HG03095 (cell line): ENCODE measurements at regions not wholly inside any gene's neighbourhood (a gene's known extent, or its start where the extent isn't known, plus 50 kb on each side); places are given as distances from the start of the nearest gene placed in this dataset.

Experiments used
- ATAC-seq: cut with Tn5 transposase; IDR thresholded peaks from one replicate; pipeline ENCODE4 v1.9.1; 2021; ENCODE audit warnings: moderate library complexity; ENCODE audit not compliant: unreplicated experiment

DNA sequence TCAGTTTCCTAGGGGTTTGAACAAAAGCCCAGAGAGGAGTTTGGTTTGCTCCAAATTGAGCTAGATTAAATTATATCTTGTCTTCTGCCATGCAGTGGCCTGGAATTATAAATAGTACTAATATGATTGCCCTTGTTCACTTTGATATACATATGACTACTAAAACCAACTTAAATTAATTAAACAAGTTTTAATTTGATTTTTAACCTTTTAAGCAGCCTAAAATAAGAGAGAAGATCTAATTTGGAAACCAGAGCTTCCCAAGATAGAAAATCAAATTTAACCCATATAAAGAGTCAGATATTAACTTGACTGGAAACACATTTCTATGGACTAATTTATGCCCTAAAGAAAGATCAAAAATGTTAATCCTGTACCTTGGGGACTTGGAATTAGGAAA lies 444.5 kb upstream of the SLC8A1 start:
- no peak for ATAC-seq

DNA sequence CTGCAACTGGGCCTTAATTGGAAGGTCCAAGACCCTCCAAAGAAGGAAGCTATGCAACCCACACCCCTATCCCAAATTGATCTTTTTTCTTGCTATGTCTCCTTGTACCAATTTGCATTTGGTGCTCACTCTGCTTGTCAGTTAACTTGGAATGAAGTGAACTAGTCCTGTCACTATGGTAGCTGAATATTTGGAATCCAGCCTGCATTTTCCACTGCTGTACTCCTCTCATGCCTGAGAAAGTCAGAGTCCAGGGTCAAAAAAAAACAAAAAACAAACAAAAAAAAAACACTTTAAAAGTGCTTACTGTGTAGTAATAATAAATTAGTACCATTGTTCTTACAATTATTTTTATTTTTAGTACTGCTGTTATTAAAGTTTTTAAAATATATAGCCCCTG lies 462.8 kb upstream of the SLC8A1 start:
- no peak for ATAC-seq

DNA sequence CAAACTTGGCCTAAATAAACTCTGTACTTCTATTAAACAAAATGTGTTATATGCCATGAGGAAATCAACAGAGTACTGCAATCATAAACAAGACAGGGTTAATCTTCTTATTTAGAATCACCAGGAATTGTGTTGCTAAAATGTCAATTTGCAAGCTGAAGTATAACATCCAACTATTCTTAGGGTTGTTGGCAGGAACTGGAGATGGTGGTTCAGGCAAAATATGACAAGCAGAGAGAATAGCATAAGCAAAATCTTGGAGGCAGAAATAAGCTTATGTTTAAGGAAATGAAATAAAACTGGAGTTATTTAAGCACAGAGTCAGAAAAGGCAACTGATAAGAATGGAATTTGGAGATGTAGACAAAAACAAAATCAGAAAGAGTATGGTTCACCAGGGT lies 463.8 kb upstream of the SLC8A1 start:
- ATAC-seq, result no peak

DNA sequence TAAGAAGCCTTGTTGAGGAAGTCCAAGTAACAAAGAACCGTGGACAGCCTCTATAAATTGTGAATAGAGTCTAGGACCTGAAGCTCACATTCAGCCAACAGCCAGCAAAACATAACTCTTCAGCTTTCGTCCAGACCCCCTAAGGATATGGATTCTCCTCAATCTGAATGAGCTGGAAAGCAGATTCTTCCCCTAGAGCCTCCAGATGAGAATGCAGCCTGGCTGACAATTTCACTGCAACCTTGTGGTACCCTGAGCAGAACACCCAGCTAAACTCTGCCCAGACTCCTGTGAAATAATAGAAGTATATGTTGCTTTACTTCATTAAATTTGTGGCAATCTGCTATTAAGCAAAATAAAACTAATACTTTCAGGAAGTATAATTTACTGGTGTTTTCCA lies 483.5 kb upstream of the SLC8A1 start:
- ATAC-seq, result no peak

DNA sequence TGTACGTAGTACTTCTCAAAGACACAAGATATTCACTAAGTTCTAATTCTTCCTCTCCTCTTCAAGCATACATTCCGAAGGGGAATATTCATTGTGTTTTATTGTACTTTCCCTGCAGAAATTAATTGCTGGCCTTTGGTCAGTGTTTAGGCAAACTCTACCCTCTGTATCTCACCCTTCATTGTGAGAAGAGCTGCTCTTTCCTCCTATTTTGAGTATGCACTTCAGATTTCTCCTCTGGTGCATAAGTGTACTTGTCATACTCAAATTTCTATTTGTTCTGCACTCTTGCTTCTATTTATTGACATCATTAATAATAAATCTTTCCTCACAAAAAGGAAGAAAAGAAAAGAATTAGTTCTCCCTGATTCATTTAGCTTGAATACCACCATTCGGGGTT lies 485.4 kb upstream of the SLC8A1 start:
- ATAC-seq, result no peak

DNA sequence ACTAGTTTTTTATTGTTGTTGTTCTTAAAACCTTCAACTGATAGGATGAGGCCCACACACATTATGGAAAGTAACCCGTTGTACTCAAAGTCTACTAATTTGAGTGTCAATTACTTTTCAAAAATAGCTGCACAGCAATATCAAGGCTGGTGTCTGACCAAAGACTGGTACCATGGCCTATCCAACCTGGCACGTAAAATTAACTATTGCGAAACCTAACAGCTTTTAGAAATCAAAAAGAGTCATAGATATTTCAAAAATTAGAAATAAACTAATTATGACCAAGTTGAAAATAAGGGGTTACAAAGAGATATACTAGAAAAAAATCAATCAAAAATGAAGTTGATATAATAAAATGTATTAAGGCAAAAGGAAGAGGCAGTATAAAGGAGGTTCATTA lies 501.5 kb upstream of the SLC8A1 start:
- no peak for ATAC-seq

DNA sequence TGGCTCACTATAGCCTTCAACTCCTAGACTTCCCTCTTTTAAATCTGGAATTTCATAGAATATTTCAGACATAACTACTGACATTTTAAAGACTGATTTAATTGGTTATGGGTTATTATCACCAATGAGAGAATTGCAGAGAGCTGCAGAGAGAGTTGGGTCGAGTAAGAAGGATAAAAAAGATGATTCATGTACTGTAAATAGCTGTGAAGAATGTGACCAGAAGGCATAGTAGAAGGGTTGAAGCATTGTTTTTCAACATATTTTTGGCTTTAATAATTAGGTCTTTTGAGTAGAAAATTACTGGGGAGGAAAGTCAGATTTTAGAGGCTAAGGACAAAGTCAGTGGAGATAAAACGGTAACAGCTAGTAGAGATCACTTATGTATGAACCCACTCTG lies 503.2 kb upstream of the SLC8A1 start:
- no peak for ATAC-seq

DNA sequence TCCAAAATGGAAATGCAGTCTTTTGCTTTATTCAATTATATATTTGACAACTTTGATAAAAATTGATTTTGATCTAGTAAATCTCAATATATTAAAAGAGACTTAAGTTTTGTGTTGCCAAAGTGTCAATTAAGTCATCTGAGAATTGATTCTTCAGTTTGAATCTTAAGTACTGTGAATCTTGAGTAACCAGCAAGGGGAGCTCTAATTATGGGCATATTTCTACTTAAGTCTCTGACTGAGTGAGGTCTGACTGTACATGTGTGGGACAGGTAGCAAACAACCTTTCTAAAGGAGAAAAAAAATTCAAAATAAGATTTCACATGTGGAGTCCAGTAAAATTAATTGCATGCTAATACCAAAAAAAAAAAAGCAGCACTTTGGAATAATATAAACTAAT lies 503.7 kb upstream of the SLC8A1 start:
- no peak for ATAC-seq

DNA sequence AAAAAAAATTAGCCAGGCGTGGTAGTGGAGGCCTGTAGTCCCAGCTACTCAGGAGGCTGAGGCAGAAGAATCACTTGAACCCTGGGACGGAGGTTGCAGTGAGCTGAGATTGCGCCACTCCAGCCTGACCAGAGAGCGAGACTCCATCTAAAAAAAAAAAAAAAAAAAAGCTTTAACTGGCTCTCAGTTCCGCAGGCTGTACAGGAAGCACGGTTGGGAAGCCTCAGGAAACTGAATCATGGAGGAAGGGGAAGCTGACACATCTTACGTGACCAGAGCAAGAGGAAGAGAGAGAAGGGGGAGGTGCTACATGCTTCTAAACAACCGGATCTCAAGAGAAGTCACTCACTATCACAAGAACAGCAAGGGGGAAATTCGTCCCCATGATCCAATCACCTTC lies 505.6 kb upstream of the SLC8A1 start:
- ATAC-seq, result no peak

DNA sequence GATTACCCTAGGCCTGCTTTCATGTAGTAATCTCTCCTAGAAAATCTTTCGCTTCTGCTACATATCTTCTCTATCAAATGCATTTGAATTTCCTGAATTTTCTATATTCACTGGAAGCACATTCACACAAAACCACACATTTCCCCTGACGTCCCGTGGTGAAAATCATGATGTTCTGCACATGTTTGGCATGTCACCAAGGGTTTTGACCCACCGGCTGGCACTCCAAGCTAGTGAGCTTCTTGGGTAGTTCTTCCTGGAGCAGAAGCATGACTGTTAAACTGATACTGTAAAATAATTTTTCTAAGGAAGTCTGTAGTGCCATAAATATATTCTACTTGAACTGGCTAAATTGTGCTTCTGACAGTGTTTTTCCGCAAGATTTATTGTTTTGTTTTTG lies 510.1 kb upstream of the SLC8A1 start:
- ATAC-seq, result no peak

DNA sequence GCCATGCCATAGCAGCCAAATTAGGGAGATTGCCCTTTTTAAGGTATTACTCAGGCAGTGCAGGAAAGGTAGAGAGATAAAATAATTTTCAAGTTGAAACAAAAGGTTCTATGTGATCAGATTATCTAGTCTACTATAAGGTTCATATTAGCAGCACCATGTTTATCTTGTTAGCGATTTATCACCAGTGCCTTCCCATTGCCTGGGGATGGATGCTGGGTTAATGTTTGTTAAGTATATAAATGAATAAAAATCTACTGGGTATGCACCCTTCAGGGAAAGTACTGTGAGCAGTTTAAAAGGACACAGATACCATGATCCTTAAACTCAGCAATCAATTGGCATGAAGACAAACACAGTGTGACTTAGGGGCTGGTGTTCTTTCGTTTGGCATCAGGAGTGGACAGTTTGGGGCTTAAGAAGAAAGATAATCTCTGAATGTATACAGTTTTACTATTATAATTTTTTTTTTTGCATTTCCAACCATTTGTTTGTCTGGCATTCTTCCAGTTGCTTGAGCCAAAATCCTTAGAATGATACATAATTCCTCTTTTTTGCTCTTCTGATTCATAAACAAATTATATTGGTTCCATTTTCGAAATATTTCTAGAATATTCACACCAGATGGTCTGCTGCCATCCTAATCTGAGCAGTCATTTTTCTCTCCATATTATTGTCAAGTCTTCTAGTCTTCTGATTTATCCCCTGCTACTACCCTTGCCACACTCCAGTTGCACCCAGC lies 512.8 kb upstream of the SLC8A1 start:
- ATAC-seq, result no peak

DNA sequence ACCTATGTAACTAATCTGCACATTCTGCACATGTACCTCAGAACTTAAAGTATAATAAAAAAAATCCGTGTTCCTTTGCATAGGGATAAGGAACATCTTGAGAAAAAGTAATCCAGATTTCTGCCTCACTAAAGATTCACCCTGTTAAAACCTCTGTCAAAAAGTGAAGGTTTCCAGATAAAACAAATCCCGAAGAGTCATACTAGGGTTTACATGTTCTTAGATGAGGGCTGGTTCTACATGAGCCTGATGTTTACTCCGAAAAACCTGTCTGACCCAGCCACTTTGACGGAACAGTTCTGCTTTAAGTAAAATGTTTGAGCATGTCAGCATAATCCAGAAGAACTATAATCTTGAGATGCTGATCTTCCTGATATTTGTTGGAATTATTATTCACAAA lies 515.6 kb upstream of the SLC8A1 start:
- ATAC-seq, result no peak

DNA sequence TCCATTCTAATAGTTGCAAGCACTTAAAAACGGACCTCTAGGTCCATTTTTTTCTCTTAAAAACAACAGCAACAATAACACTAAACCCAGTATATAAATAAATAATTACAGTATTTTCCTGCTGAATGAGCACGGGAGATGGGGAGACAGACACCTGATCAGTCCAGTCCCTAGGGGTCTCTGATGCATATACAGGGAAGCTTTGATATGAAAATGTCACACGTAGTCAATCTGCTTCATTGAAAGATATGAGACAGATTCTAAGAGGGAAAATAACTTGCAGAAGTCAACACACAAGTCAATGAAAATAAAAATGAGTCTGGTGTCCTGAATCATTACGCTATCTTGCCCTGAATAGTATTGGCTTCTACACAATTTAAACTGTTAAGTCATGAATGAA lies 523.3 kb upstream of the SLC8A1 start:
- no peak for ATAC-seq

DNA sequence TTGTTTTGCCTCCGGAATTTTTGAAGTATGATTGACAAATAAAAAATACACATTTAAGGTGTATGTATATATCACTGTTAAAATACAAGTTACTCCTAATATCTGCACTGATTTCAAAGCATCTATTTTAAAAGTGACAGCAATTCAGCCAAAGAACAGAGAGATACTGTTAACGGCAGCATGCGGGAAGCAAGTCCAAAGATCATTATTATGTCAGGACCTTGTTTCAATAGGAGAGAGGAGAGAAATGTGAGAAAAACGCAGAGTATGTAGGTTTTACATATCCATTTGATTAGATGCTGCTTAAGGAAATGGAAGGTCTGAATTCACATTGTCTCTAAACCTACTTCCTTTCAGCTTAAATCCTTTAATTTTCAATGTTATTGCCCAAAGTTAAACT lies 545.5 kb upstream of the SLC8A1 start:
- ATAC-seq, result no peak

DNA sequence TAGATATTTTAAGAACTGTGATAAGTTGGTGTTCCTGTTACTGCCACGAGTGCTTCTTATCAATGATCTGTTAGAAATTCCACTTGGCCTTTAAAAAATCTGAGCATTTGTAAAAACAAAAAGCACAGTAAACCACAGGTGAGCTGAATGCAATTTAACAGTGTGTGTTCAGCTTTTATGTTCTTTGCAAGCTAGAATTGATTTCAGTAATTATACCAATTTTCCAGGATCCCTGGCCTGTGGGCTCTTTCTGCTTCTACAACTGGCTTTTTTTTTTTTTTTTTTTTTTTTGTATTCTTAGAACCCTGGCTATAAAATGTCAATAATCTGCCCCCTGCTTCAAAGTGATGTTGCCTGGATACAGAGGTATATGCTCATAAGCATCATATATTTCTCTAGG lies 548.5 kb upstream of the SLC8A1 start:
- ATAC-seq, result no peak

DNA sequence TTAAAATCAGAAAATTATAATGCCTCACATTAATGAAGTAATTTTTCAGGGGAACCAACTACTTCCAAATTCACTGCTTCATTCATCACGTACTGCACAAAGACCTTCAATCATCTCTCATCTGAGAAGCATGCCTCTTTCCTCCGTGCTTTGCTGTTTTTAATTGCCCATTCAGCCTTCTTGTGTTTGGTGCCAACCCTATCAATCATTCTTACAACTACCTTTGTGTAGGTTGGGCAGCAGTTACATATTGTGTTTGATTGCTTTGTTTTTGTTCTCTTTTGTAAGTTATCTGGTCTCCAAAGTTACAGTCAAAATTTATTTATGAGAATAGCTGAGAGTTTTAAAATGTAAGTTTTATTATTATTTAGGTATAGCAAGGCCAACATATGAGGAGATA lies 549.0 kb upstream of the SLC8A1 start:
- ATAC-seq, result no peak

DNA sequence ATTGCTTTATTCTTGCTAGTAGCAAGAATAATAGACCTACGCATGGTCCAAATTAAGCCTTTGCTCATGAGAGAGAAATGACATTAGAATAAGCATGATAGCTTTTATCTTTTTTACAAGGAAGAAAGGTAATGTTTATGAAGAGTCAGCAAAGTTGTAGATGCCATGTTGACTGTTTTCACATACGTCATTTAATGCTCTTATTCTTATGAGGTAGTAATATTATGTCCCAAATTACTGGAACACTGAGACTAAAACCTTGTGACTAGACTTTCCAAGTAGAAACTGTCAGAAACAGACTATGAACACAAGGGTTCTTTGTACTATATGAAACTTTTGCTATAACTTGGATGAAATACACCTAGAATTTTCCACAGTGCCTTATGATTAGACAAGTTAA lies 552.8 kb upstream of the SLC8A1 start:
- ATAC-seq, result no peak

DNA sequence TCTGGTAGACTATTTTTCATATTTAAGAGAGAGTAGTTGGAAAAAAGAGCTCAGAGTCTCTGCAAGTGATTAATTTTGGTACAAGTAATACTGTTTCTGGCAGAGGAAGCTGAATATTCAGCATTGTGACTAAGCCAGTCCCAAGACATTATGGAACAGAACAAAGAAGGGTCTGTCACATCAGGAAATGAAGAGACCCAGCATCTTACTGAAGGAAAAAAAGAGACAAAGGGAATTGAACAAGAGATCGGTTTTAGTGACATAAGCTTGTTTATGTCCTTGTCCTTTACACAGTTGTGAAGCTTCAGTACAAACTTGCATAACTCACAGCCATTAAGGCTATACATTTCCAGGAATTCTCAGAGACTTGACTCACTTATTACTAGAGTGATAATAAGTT lies 568.5 kb upstream of the SLC8A1 start:
- ATAC-seq, result no peak

DNA sequence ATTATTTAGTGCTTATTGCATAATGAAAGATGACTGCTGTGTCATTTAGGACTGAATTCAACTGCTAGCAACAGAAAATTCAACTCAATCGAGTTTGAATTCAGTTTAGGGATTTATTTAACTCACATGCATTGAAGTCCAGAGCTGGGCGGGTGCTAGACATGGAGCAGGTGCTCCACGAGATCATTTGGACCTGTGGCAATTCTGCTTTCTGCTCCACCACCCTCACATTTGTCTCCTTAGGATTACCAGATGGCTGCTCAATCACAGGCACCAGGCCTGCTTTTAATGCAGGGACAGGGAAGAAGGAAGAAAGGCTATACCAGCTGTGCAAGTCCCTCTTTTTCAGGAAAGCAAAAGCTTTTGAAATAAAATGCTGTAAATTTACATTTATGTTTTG lies 572.9 kb upstream of the SLC8A1 start:
- ATAC-seq, result no peak

DNA sequence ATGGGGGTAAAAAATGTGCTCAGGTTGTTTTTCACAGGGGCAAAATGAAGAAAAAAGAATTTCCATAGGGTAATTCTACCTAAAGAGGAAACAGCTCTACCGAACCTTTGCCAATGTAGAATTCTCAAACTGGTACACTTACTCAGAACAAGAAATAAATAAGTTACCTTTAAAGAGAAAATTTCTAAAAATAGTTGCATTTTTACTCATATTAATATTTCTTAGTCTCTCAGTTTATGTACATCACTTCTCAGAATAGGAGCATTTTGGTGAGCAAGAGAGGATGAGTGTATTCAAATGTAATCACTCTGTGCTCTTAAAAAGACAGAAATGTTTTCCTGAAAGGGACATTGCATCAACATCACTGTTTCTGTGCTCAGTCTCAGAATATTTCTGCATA lies 574.7 kb upstream of the SLC8A1 start:
- ATAC-seq, result peak; percentile 68

DNA sequence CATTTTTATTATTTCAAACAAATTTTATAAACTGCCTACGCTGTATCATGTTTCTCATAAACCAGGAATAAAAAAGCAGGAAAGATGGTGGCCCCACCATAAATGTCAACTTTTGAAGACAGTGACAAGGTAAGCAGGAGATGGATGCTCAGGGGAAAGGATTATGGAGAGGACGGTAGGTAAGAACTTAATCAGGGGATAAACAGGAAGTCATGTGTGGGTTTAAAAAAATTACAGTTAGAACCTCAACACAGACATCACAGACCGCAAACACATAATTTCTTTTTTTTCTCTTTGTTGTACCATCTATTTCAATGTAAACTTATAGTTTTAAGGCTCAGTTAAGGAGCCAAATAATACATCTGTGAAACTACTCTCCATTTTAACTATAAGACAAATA lies 575.2 kb upstream of the SLC8A1 start:
- no peak for ATAC-seq

DNA sequence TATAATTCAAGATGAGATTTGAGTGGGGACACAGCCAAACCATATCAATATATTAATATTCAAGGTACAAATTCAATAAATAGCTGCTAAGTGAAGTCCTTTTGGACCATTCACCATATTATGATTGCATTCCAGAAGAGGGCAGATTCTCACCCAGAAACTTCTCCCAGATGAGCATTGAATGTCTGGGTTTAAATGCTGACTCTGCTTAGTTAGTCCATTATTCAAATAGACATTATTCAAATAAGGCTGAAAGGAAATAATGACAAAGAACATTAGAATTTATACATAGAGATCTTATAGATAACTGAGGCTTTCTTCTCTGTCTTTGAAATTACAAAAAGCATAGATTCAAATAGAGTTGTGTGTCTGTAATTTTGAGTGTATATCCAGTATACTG lies 579.4 kb upstream of the SLC8A1 start:
- no peak for ATAC-seq

DNA sequence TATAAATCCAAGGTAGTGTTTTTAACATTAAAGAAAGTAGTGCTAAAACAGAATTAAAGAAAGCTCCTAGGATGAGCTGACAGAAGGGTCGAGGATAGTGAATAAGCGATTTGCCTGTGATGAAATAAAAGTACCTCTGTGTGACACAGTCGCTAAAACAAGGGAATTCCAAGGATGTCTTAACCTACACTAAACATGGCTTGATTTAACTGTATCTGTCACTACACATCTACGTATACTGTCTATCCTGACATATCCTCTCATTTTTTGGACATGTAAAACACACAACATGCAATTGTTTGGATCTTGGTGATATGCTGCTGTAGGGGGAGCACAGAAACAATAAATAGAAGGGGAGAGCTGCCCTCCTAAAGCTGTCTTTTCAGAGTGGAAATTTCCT lies 580.8 kb upstream of the SLC8A1 start:
- ATAC-seq, result no peak

DNA sequence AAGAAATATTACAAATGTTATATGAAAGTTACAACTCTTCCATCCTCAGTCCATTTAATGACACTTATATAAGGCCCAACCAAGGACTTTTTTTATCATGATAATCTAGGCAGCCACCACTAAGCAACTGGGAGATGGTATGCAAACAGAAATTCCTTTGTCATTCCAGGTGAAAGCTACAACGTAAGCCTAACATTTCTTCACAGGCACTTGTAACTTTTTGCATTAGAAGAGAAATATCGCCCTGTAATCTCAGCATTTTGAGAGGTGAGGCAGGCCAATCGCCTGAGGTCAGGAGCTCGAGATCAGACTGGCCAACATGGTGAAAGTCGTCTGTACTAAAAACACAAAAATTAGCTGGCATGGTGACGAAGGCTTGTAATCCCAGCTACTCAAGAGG lies 581.2 kb upstream of the SLC8A1 start:
- no peak for ATAC-seq
